Activated T-cell treated with anti-CD3 and anti-CD28 coated beads, Interleukin-2, amount 50 U/mL, for 48 hours (primary cell): ENCODE measurements at regions not wholly inside any gene's neighbourhood (a gene's known extent, or its start where the extent isn't known, plus 50 kb on each side); places are given as distances from the start of the nearest gene placed in this dataset.
"Not testable (repeated sequence)": the region's sequence is repeated elsewhere in the genome, so short reads cannot be mapped to it uniquely, and the experiment has no call there.

Experiments used
- DNase-seq, 2 experiments: peaks; one replicate each; pipeline ENCODE4 v3.0.0-alpha.2; 2020

DNA sequence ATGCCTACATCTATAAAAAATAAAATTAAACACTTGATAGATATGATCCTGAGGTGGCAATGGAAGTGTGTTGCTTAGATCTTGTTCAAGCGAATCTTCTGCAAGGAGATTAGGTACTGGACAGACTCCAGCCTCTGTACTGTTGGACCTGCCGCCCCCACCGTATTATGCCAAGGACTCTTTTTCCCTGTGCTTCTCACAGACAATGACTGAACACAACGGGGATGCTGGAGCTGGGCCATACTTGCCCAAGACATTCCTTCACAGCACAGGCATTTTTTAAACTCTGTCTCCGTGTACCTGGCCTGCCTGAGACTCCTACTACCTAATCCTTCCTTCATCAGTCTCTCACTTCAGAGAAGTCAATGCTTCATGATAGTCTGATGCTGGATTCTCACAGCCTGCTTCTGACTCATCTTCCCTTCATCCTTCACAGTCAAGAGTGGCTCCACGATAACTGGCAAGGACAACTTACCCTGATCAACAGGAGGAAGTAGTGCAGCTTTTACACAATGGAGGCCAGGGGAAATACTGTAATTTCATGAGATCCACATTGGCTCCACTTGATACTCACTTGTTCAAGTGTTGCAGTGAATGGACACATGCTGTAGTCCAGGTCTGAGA, 754.6 kb upstream of the AGA start:
- no peak for DNase-seq

DNA sequence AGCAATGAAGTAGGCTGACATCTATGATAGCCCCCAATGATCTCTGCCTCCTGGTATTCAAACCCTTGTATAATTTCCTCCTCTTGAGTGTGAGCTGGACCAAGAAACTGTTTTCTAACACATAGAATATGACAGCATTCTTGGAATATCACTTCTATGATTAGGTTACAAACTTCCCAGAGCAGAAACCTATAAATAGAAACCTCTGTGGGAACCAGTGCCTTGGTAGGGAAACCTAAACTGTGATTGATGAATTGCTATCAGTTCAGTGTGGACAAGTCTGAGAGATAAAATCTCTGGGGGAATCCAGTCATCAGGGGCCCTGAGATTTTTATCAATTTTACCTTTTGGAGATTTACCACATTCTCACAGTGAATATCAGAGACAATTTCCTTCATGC, 756.5 kb upstream of the AGA start:
- DNase-seq: no peak

DNA sequence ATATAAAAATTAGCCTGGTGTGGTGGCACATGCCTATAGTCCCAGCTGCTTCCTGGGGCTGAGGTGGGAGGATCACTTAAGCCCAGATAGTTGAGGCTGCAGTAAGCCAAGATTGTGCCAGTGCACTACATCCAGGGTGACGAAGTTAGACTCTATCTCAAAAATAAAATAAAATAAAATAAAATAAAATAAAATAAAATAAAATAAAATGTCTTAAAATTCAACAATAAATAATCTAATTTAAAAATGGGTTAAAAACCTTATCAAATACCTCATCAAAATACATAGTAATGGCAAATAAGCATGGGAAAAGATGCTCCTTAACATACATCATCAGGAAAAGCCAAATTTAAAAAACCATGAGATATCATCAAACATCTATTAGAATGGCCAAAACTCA, 760.2 kb upstream of the AGA start:
- no peak for DNase-seq

GRCh38 chr4:178205826-178206225, 763.6 kb upstream of the AGA start:
- DNase-seq: no peak

DNA sequence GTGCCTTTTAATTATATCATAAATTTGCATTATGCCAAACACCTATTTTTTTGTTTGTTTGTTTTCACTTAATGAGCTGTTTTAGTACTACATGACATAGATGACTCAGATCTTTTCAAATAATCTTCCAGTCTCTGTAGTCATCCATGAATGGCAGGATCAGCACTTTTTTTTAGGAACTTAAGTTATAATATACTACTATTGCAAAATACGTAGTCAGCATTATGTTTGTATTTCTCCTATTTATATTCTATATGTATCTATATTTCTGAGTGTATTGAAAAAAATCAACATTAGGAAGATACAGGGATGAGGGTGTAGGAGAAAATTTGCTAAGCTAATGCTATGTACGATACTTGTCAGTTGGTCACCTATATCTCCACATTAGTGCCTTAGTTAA, 773.1 kb upstream of the AGA start:
- DNase-seq: no peak

GRCh38 chr4:178215763-178216162, 773.5 kb upstream of the AGA start:
- DNase-seq: no peak

- DNase-seq: not testable (repeated sequence)
Measured at GRCh38 chr4:178226421-178226820, 784.2 kb upstream of the AGA start.

- DNase-seq: no peak
Measured at GRCh38 chr4:178233906-178234305, 791.7 kb upstream of the AGA start.

- DNase-seq: no peak
Measured at GRCh38 chr4:178240891-178241290, 798.7 kb upstream of the AGA start.

DNA sequence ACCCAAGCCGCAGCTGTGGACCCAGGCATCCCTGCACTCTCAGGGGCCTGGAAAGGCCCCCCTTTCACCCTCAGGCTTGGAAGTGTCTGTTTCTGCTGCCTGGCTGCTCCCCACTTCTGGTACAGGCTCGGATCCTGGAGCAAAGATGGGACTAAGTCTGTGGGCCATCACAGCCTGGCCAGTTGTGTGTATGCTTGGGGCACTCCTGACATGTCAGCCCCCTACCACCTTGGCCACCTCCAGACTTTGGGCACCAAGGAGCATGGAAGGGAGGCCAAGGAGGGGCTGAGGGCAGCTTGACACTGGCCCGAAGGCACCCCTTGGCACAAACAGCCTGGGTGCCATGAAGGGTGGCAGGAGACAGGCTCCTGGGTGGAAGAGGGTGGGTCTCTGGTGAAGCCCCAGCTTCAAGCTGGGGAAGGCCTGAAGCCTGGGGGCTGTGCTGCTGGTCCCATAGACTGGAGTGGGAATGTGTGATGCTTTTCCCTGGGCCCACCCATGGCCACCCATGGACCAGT, 799.4 kb upstream of the AGA start:
- DNase-seq: no peak

DNA sequence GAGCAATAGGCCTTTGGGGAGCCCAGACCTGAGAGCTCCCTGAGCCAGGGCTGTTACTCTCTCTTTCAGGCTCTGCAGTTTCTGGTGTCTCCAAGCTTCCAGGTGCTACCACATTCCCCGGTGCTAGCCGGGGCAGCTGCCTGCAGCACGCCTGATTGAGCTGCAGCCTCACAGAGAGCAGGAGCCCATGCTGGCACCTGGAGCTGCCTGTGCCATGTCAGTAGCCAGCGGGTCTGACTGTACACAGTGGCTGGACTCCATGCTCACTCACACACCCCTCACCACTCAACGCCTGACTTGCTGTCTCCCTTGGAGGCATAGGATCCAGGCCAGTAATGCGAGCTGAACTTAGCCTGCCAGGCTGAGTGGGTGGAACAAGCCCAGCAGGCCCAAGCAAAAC, 800.4 kb upstream of the AGA start:
- DNase-seq: no peak

DNA sequence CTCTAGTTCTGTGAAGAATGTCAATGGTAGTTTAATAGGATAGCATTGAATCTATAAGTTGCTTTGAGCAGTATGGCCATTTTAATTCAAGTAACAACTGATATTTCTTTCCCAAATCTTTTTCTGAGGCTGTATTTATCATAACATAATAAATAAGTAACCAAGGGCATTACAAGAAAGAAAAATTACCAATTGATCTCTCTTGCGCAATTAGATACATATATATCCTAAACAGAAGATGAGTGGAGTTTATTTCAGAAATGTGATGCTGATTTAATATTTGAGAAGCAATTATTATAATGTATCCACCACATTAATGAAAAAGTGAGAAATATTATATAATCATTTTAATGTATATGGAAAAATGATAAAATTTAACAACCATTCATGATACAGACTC, 802.5 kb upstream of the AGA start:
- no peak for DNase-seq

DNA sequence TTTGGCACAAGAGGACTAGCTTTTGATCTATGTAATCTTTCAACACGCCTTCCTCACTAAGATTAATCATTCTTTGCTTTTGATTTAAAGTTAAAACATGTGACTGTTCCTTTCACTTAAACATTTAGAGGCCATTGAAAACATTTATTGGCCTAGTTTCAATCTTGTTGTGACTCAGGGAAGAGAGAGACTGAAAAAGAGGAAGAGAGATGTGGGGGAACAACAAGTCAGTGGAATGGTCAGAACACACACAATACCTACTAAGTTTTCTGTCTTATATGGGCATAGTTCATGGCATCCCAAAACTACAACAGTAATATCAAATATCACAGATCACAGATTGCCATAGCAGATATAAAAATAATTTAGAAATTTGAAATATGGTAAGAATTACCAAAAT, 812.9 kb upstream of the AGA start:
- DNase-seq: no peak

GRCh38 chr4:178258603-178259002, 816.4 kb upstream of the AGA start:
- no peak for DNase-seq

DNA sequence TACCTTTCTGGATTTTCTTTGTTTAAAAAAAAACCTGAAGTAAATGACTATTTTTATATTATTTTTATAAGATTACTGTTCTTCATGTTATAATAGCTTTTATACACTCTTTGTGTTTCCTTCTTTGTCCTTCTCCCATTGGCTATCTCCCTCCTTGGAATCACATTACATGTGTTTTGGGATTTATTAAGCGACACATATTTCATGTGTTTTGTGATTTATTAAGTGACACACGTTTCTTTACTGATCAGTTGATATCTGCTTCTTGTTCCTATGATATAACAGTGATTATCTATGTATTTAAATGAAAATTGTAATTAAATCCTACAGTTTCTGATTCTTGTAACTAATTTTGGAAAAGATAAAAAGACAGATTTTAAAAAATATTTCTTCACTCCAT, 817.3 kb upstream of the AGA start:
- DNase-seq: no peak

GRCh38 chr4:178264001-178264400, 821.8 kb upstream of the AGA start:
- no peak for DNase-seq

DNA sequence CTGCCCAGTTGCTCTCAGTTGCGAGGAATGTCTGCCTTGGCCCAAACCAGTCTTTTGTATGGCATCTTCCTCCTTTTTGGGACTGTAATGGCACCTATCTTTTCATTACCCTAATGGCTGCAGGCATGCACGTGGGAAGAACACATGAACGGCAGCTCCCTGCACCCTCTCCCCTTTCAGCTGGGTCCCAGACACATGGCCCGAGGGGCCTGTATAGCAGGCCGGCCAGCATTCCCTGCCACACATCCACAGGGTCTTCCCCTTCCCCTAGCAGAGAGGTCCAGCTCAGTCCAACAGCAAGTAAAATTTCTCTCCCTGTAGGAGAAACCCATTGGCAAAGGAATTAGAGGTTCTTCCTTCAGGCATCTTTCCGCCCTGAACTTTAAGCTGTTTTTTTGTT, 829.1 kb upstream of the AGA start:
- DNase-seq: no peak

- DNase-seq: no peak
Measured at GRCh38 chr4:178273168-178273567, 830.9 kb upstream of the AGA start.

DNA sequence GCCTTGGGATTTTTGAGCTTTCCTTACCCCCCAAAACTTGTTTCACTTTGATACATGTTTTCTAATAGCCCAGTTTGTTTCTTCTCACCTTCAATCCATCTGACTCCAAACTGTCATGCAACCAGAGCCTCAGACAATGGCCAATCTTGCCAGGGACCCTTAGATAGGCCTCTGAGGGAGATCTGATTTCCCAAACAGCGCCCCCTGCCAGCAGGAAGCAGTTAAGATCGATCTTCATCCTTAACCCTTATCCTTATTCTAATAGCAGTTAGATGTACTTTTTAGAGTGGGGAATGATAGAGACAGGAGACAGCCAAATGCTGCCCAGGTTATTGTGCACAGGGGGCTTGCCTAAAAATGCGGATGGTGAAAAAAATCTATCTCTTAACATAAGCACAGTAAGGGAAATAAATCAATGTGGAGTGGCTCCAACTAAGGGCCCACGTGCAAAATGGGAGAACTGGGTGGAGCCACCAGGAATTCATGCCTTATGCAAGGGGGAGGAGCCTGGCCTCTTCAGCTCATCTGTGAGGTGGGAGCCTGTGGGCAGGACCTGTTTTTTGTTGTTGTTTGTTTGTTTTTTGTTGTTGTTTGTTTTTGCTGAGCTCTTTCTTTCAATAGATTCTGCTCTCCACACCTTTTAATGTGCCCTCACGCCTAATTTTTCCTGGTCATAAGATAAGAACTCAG, 833.6 kb upstream of the AGA start:
- DNase-seq: no peak

DNA sequence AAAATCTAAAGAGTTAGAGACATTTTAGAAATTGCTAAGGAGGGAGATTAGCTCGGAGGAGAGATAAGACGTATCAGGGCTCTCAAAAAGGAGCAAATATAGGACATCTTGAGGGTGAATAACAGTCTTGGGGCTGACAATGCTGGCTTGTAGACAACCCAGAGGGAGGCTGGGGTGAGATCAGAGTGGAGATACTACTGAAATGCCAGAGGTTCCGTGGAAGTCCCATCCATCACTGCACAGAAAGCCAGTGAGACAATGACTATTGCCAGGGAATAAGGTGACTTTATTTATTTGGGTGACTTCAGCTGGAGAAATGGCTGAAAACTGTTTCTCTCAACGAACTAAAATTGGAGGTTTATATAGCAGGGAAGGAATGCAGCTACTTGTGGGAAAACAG, 838.1 kb upstream of the AGA start:
- no peak for DNase-seq

GRCh38 chr4:178288462-178288861, 846.2 kb upstream of the AGA start:
- DNase-seq: no peak

GRCh38 chr4:178293601-178294000, 851.4 kb upstream of the AGA start:
- DNase-seq: no peak

GRCh38 chr4:178296669-178297068, 854.4 kb upstream of the AGA start:
- no peak for DNase-seq

- no peak for DNase-seq
Measured at GRCh38 chr4:178306565-178306964, 864.3 kb upstream of the AGA start.

GRCh38 chr4:178309890-178310289, 867.7 kb upstream of the AGA start:
- no peak for DNase-seq
